BE2C (cell line): ENCODE measurements at regions not wholly inside any gene's neighbourhood (a gene's known extent, or its start where the extent isn't known, plus 50 kb on each side); places are given as distances from the start of the nearest gene placed in this dataset.
A peak's percentile ranks its signal among the peaks of the same experiment; 100 is the strongest.

Experiments used
- DNase-seq: peaks from one replicate; pipeline ENCODE4 v3.0.0-alpha.2; 2020
- H3K27me3 ChIP-seq: fragments of 250-450 bp; sonication (Bioruptor Pico); 2 replicates; pipeline ENCODE4 v1.5.1; 2020; ENCODE audit warnings: mild to moderate bottlenecking
- H3K36me3 ChIP-seq: fragments of 250-450 bp; sonication (Bioruptor Pico); 2 replicates; pipeline ENCODE4 v1.5.1; 2020; ENCODE audit warnings: mild to moderate bottlenecking
- H3K4me1 ChIP-seq: fragments of 250-450 bp; sonication (Bioruptor Pico); 2 replicates; pipeline ENCODE4 v1.5.1; 2020
- H3K4me3 ChIP-seq: 2 replicates; pipeline ENCODE4 v1.5.1; 2011; ENCODE audit warnings: low read depth, low read length
- H3K9me3 ChIP-seq: fragments of 250-450 bp; sonication (Bioruptor Pico); 2 replicates; pipeline ENCODE4 v1.5.1; 2020
- TF ChIP-seq, protein P1 (sequence below): IDR thresholded peaks from 2 replicates; pipeline ENCODE4 v1.5.1; 2012; ENCODE audit warnings: mild to moderate bottlenecking, low read depth, low read length

DNA sequence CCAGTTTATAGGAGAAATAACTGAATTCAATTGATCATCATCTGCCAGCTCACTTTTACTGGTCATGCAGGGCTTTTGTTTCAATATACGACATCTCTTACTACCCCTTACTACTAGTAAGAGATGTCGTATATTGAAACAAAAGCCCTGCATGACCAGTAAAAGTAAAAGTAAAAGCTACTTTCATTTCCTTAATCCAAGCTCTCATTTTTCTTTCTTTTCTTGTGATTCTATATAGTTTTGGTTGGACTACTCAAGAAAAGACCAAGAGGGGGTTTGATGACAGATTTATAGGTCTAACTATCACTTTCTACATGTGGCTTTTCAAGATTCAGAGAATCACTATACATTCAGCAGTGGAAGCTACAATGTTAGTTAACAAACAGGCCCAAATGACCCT is 1237.3 kb downstream of the ROBO2 start:
- Histone ChIP-seq H3K4me1 (no peaks in the 10 kb centered on the region), H3K36me3 (no peaks in the 10 kb centered on the region), H3K9me3 (no peaks in the 10 kb centered on the region), H3K27me3 (no peaks in the 10 kb centered on the region), H3K4me3 (no peak overlapping the region)
- TF ChIP-seq, protein P1, sequence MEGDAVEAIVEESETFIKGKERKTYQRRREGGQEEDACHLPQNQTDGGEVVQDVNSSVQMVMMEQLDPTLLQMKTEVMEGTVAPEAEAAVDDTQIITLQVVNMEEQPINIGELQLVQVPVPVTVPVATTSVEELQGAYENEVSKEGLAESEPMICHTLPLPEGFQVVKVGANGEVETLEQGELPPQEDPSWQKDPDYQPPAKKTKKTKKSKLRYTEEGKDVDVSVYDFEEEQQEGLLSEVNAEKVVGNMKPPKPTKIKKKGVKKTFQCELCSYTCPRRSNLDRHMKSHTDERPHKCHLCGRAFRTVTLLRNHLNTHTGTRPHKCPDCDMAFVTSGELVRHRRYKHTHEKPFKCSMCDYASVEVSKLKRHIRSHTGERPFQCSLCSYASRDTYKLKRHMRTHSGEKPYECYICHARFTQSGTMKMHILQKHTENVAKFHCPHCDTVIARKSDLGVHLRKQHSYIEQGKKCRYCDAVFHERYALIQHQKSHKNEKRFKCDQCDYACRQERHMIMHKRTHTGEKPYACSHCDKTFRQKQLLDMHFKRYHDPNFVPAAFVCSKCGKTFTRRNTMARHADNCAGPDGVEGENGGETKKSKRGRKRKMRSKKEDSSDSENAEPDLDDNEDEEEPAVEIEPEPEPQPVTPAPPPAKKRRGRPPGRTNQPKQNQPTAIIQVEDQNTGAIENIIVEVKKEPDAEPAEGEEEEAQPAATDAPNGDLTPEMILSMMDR: no peak
- DNase-seq: no peak

DNA sequence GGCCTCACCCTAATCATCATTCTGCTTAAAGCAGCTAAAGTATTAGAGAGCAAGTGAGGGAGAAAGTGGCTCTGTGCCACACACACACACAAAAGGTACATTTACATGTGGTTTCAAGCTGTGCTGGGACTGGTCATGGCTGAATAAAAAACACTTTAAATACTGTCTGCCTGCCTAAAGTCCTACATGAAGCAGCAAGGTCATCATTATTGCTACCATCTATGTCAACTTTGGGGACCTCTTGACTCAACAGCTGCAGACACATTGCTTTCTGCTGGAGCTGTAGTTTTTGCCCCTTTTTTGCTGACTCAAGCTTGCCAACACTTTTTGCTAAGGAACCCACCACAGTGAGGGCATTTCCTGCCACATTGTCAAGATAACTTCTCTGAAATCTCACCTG is 1237.9 kb downstream of the ROBO2 start:
- H3K4me1 ChIP-seq: no peaks in the 10 kb centered on the region
- TF ChIP-seq, protein P1: no peak
- H3K36me3 ChIP-seq: no peaks in the 10 kb centered on the region
- H3K27me3 ChIP-seq: no peaks in the 10 kb centered on the region
- H3K9me3 ChIP-seq: no peaks in the 10 kb centered on the region
- DNase-seq: no peak
- no peak overlapping the region for H3K4me3 ChIP-seq

- Histone ChIP-seq H3K9me3 (no peaks in the 10 kb centered on the region), H3K4me1 (no peaks in the 10 kb centered on the region), H3K27me3 (no peaks in the 10 kb centered on the region), H3K36me3 (no peaks in the 10 kb centered on the region), H3K4me3 (no peak overlapping the region)
- no peak for DNase-seq
- TF ChIP-seq, protein P1: no peak
These were observed 1239.2 kb downstream of the ROBO2 start for GRCh38 chr3:78279091-78279490.

- Histone ChIP-seq H3K27me3 (no peaks in the 10 kb centered on the region), H3K9me3 (no peaks in the 10 kb centered on the region), H3K36me3 (no peaks in the 10 kb centered on the region), H3K4me3 (no peak overlapping the region), H3K4me1 (peaks cover 6% of the 10 kb centered on the region)
- TF ChIP-seq, protein P1: no peak
- peak; percentile 15 for DNase-seq
These were observed 1241.5 kb downstream of the ROBO2 start for GRCh38 chr3:78281381-78281780.

DNA sequence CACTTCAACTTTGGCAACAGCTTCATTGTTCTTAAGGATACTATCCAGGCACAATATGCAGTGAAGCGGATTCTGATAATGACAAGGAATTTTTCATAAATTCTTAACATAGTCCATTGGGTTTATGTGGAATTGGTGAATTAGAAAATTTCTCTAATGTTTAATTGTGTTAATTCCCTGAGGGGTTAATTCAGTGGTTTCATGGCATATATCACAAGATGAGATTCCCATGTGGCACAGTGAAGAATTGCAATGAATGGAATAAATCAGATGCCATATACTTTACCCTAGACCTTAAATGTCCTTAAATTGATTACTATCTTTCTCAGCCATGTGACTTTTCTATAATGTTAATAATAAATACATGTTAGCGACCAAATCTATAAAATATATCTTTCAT is 1244.1 kb downstream of the ROBO2 start:
- Histone ChIP-seq H3K4me1 (peaks cover 6% of the 10 kb centered on the region), H3K36me3 (no peaks in the 10 kb centered on the region), H3K27me3 (no peaks in the 10 kb centered on the region), H3K9me3 (no peaks in the 10 kb centered on the region), H3K4me3 (no peak overlapping the region)
- no peak for DNase-seq
- TF ChIP-seq, protein P1: peak; percentile 10; the same call in 1 of the 2 replicates

DNA sequence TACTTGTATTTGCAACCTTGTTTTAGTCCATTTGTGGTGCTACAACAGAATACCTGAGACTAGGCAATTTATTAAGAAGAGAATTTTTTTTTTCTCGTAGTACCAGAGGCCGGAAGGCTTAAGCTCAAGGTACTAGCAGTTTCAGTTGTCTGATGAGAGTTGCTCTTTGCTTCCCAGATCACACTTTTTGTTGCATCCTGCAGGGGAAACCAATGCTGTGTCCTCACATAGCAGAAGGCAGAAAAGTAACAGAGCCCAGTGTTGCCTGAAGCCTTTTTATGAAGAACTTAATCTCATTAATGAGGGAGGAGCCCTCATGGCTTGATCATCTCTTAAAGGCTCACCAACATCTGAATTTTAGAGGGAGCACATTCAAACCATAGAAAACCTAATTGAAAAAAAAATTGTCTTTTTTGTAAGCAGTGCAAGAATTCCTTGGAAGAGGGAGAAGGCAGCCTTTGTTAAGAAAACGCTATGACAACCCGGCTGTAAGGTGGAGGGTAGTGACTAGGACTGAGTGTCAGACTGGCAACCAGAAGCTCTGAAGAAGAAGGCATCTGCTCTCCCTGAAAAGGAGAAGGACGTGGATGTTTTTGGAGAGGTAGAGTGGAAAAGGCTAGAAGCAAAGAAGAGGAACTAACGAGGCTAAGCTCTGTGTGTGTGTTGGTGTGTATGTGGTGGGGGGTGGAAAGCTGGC is 1245.3 kb downstream of the ROBO2 start:
- DNase-seq: no peak
- TF ChIP-seq, protein P1: no peak

More for the DNA sequence above, 1245.3 kb downstream of the ROBO2 start:
- no peaks in the 10 kb centered on the region for H3K36me3 ChIP-seq
- no peaks in the 10 kb centered on the region for H3K27me3 ChIP-seq
- peaks cover 6% of the 10 kb centered on the region for H3K4me1 ChIP-seq
- no peaks in the 10 kb centered on the region for H3K9me3 ChIP-seq
- no peak overlapping the region for H3K4me3 ChIP-seq
